GM12891 (cell line): ENCODE measurements at regions not wholly inside any gene's neighbourhood (a gene's known extent, or its start where the extent isn't known, plus 50 kb on each side); places are given as distances from the start of the nearest gene placed in this dataset.
"Not testable (repeated sequence)": the region's sequence is repeated elsewhere in the genome, so short reads cannot be mapped to it uniquely, and the experiment has no call there.

Experiments
- DNase-seq: peaks from one replicate; pipeline ENCODE4 v3.0.0; 2011; ENCODE audit warnings: low spot score; ENCODE audit not compliant: insufficient read length
- FAIRE-seq: peaks from 2 replicates; lab custom pipeline; 2011; peaks lifted over from hg19 to GRCh38; lab: Jason Lieb, UNC
- PAX5 ChIP-seq: IDR thresholded peaks from 2 replicates; pipeline ENCODE4 v1.6.1; 2011; ENCODE audit warnings: low read length, moderate library complexity, mild to moderate bottlenecking; ENCODE audit not compliant: insufficient read depth, severe bottlenecking
- POLR2A ChIP-seq: IDR thresholded peaks from 2 replicates; pipeline ENCODE4 v1.6.1; 2011; ENCODE audit warnings: low read depth, low read length, control low read depth
- POLR2AphosphoS5 ChIP-seq: IDR thresholded peaks from 2 replicates; pipeline ENCODE4 v1.6.1; 2011; ENCODE audit warnings: low read depth, low read length, control low read depth
- POU2F2 ChIP-seq: IDR thresholded peaks from 2 replicates; pipeline ENCODE4 v1.6.1; 2011; ENCODE audit warnings: low read depth, mild to moderate bottlenecking, control low read depth, low read length, moderate library complexity
- SPI1 ChIP-seq: IDR thresholded peaks from 2 replicates; pipeline ENCODE4 v1.6.1; 2011; ENCODE audit warnings: low read depth, low read length, control low read depth
- TAF1 ChIP-seq: IDR thresholded peaks from 2 replicates; pipeline ENCODE4 v1.6.1; 2011; ENCODE audit warnings: low read depth, low read length, control low read depth

DNA sequence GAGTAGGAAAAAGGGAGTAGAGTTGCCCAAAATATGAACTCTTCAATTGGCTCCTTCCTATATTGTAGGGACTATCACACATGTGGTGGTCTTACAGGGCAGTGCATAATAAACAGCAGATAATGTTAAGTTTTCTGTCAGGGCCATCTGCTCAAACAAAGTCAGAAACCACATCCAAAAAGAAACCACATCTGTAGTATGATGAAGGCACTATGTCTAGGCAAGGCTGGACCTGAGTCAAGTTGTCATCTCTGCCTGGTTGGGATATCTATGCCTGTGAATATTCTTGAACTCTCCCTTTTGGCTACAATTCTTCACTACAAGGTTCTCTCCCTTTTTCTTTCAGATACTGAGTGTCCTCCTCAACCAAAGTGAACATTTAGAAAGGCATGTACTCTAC lies 109.4 kb upstream of the C1GALT1C1 start:
- FAIRE-seq (peak; percentile 76), DNase-seq (no peak)
- TF ChIP-seq SPI1 = no peak
- no peak for TF ChIP-seq POLR2A
- TF ChIP-seq POU2F2 = no peak
- no peak for TF ChIP-seq TAF1
- TF ChIP-seq PAX5 = no peak
- no peak for TF ChIP-seq POLR2AphosphoS5

DNA sequence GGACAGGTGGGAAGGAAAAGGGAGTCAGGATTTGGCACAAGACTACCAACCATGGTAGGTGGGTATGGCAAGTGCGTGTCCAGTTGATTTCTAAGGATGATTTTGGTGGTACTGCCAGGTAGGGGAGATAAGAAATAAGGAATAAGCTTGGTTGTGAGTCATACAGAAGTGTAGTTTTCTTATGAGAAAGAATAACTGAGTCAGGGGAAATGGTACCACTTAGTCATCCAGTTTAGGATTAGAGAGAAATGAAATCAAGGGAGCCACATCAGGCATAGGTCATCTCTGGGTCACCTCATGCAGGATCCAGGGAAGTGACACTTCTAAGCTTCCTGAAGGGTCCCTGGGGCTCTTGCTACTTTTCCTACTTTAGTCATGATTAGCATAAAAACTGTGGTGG lies 107.1 kb upstream of the C1GALT1C1 start:
- DNase-seq (no peak), FAIRE-seq (no peak)
- TF ChIP-seq SPI1 (no peak), POLR2A (no peak), POLR2AphosphoS5 (no peak), PAX5 (no peak), TAF1 (no peak)

DNA sequence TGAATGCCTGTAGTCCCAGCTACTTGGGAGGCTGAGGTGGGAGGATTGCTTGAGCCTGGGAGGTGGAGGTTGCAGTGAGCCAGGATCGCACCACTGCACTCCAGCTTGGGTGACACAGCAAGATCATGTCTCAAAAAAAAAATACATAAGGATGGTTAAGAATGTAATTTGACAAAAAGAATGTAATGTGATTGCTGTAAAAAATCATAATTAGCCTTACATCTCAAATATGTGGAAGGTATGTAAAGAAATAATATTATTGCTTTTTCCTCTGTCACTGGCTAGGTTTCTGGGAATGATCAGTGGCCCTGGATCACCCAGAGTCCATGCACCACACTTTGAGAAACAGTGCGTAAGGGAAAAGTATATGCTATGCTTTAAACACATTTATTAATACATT lies 106.1 kb upstream of the C1GALT1C1 start:
- no peak for TF ChIP-seq TAF1
- TF ChIP-seq POU2F2 = no peak
- no peak for TF ChIP-seq SPI1
- no peak for TF ChIP-seq POLR2A
- TF ChIP-seq POLR2AphosphoS5 = no peak
- TF ChIP-seq PAX5 = no peak
- DNase-seq (no peak), FAIRE-seq (no peak)

DNA sequence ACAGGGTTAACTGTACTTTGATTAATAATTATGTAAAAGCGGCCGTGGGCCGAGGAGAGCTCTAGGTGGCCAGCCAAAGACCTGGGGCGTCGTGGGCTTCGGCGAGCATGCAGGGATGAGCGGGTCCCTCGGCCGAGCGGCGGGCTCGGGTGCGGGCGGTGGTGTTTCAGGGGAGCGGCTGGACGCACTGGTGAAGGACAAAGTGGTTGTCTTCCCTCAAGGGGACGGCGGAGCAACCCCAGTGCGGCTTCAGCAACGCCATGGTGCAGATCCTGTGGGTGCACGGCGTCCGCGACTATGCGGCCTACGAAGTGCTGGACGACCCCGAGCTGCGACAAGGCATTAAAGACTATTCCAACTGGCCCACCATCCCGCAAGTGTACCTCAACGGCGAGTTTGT lies 103.0 kb upstream of the C1GALT1C1 start:
- TF ChIP-seq POLR2A (no peak), PAX5 (no peak), TAF1 (no peak), POU2F2 (no peak), SPI1 (no peak), POLR2AphosphoS5 (no peak)
- FAIRE-seq (no peak), DNase-seq (no peak)

DNA sequence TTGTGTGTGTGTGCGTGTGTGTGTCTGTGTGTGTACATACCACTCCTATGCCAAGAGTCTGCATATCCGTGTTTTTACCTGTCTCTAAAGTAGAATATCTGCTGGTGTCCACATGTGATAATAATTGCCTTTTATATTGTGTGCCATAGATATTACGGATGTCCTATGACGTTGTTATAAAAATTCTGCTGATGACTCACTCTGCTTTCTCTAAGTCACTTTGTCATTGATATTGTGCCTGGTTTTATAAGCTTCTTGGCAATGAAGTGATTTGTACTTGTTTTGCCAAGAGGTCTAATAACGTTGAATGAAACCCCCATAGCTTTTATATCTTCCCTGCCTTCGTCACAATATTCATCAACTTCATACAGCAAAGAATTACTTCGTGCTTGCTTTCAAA lies 102.6 kb upstream of the C1GALT1C1 start:
- DNase-seq (no peak), FAIRE-seq (no peak)
- TF ChIP-seq POLR2A (no peak), POLR2AphosphoS5 (no peak)

DNA sequence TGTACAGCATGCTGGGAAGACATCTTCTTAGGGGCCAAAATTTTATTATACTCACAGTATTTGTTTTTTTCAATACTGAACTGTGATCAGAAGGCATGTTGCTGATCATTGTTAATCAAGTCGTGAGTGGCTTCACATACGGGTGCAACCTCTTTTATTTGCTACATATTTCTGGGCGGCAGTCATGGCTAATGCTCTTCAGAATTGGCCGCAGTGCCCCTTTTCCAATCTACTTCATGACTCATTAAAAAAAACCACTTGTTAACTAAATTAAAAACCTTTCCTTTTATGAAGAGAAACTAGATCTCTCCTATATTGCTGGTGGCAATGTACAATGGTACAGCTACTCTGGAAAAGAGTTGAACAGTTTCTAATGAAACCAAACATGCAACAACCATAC lies 101.5 kb upstream of the C1GALT1C1 start:
- DNase-seq (no peak), FAIRE-seq (no peak)
- TF ChIP-seq TAF1 (no peak), POLR2AphosphoS5 (no peak), PAX5 (no peak), POU2F2 (no peak), POLR2A (no peak), SPI1 (no peak)

DNA sequence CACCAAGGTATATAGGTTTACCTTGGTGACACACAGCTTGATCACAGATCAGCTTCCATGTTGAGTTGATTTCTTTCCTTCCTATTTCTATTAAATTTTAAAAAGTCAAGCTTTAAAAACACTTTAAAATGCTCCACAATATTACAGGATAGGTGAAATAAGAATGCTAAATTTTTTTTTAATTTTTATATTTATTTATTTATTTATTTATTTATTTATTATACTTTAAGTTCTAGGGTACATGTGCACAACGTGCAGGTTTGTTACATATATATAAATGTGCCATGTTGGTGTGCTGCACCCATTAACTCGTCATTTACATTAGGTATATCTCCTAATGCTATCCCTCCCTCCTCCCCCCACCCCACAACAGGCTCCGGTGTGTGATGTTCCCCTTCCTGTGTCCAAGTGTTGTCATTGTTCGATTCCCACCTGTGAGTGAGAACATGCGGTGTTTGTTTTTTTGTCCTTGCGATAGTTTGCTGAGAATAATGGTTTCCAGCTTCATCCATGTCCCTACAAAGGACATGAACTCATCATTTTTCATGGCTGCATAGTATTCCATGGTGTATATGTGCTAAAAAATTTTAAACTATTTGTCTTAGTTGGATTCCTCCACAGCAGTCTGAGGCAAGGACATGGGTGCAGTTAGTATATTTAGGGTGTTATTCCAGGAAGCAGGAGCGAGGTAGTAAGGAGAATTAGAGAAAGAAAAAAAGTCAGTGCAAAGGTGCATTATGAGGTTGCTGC lies 99.8 kb upstream of the C1GALT1C1 start:
- not testable (repeated sequence) for FAIRE-seq, DNase-seq

DNA sequence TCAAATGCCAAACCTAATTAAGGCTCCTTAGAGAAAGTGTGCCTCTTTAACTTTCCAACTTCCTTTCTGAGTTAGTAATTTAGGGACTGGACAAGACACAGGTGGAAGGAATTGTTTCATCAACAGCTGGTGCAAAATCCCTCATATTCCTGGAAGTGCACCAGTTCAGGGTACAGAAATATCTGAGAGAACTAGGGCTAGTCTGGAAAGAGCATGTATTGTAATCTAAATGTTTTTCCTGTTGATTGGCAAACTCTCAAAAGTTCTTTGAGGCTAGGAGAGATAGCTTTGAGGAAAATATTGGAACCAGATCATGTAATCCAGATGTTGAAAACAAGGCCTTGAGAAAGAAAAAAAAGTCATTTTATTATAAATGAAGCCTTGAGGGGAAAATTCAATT lies 98.1 kb upstream of the C1GALT1C1 start:
- no peak for TF ChIP-seq SPI1
- no peak for TF ChIP-seq POLR2A
- no peak for TF ChIP-seq PAX5
- no peak for TF ChIP-seq TAF1
- no peak for TF ChIP-seq POLR2AphosphoS5
- no peak for TF ChIP-seq POU2F2
- no peak for FAIRE-seq
- no peak for DNase-seq

DNA sequence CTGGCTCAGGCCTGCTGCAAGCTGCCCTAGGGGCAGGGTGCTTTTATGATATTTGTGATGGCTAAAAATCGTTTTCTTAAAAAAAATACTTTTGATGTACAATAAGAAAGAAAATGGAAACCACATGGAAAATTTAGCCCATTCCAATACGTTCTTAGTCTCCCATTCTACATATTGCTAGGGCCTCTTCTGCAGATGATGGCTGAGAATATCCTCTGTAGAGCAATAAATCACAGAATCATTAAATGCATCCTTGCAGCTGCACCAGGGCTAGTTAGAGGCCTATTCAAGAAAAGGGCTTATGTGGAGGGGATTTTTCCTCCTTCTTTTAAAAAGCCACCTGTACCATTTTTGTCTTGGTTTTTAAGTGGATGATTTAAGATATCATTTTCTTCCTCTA lies 97.6 kb upstream of the C1GALT1C1 start:
- DNase-seq = no peak
- FAIRE-seq = no peak
- no peak for TF ChIP-seq TAF1

DNA sequence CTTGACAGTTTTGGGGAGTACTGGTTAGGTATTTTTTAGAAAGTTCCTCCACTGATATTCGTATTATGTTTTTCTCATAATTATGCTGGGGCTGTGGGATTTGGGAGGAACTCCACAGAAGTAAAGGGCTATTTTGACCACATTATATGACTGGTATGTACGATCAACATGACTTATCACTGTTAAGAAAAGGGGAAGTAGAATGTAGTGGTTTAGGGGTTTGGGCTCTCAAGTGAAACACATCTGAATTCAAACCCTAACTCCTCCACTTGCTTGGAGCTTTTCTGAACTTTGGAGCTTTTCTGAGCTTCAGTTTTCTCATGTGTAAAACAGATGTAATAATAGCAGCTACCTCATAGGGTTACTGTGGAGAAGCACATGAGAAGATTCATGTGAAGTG lies 96.4 kb upstream of the C1GALT1C1 start:
- peak; percentile 90 for TF ChIP-seq SPI1
- TF ChIP-seq POLR2A = no peak
- DNase-seq = no peak
- FAIRE-seq = peak; percentile 93

DNA sequence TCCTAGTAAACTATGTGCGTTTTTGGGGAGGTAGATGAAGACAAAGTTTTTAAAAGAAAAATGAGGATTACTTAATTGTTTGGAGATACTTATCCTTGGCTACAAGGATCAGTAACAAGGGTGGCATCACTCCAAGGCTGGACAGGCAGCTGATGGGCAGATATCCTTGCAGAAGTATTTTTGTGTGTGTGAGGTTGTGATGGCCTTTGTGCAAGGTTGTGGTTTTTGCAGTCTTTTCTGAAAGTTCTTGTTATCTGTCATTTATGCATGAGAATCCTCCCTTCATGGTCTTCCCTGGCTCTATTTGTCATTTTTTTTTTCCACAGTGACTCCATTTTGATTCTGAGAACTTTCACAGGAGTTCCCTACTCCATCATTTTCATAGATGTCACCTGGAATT lies 96.0 kb upstream of the C1GALT1C1 start:
- FAIRE-seq (no peak), DNase-seq (no peak)
- TF ChIP-seq SPI1 = no peak
- TF ChIP-seq POU2F2 = no peak
- no peak for TF ChIP-seq POLR2AphosphoS5
- no peak for TF ChIP-seq POLR2A
- no peak for TF ChIP-seq TAF1
- TF ChIP-seq PAX5 = no peak
